GM12865 (cell line): ENCODE measurements at regions not wholly inside any gene's neighbourhood (a gene's known extent, or its start where the extent isn't known, plus 50 kb on each side); places are given as distances from the start of the nearest gene placed in this dataset.

ENCODE experiments used
- DNase-seq: peaks from one replicate; pipeline ENCODE4 v3.0.0; 2010; ENCODE audit warnings: low read depth
- H3K4me3 ChIP-seq: 2 replicates; pipeline ENCODE4 v1.5.1; 2011; ENCODE audit warnings: mild to moderate bottlenecking, low read depth, low read length, control low read depth
- CTCF ChIP-seq: IDR thresholded peaks from 2 replicates; pipeline ENCODE4 v1.5.1; 2011; ENCODE audit warnings: low read length, control low read depth, low read depth, inconsistent platforms; ENCODE audit not compliant: insufficient read depth; ENCODE audit errors: missing control alignments

GRCh38 chr2:240357641-240358012 lies 77.8 kb upstream of the GPC1 start:
- DNase-seq = no peak
- H3K4me3 ChIP-seq = no peak overlapping the region
- no peak for TF ChIP-seq CTCF

- TF ChIP-seq CTCF = no peak
- DNase-seq = no peak
- no peak overlapping the region for H3K4me3 ChIP-seq
These were observed 77.4 kb upstream of the GPC1 start for GRCh38 chr2:240358080-240358479.

- no peak overlapping the region for H3K4me3 ChIP-seq
- no peak for TF ChIP-seq CTCF
- DNase-seq = no peak
These were observed 76.6 kb upstream of the GPC1 start for GRCh38 chr2:240358821-240359397.

GRCh38 chr2:240359695-240360094 lies 75.8 kb upstream of the GPC1 start:
- no peak overlapping the region for H3K4me3 ChIP-seq
- TF ChIP-seq CTCF = no peak
- no peak for DNase-seq

GRCh38 chr2:240360645-240361475 lies 74.6 kb upstream of the GPC1 start:
- no peak for TF ChIP-seq CTCF
- no peak overlapping the region for H3K4me3 ChIP-seq
- DNase-seq = no peak

- no peak for TF ChIP-seq CTCF
- DNase-seq = no peak
- no peak overlapping the region for H3K4me3 ChIP-seq
These were observed 73.2 kb upstream of the GPC1 start for GRCh38 chr2:240362216-240362755.
